ENCODE measurements at regions not wholly inside any gene's neighbourhood (a gene's known extent, or its start where the extent isn't known, plus 50 kb on each side); places are given as distances from the start of the nearest gene placed in this dataset.

- intact Hi-C loops (cut with DNase I), result no loop called here
- ATAC-seq (no peak), DNase-seq (ENCODE audit: low spot score) (no peak)
Measured at GRCh38 chr4:100591161-100591876, 73.5 kb upstream of the EMCN start.

- intact Hi-C loops (cut with DNase I), result no loop called here
- ATAC-seq (no peak), DNase-seq (ENCODE audit: low spot score) (no peak)
Measured at GRCh38 chr4:100590325-100590724, 72.5 kb upstream of the EMCN start.

GRCh38 chr4:100588076-100588475 is 70.3 kb upstream of the EMCN start:
- no peak for ATAC-seq
- intact Hi-C loops (cut with DNase I), result no loop called here

GRCh38 chr4:100582146-100582545 is 64.3 kb upstream of the EMCN start:
- DNase-seq (ENCODE audit: low spot score) (no peak), ATAC-seq (no peak)
- intact Hi-C loops (cut with DNase I), result no loop called here

More at GRCh38 chr4:100588076-100588475, 70.3 kb upstream of the EMCN start:
- no peak for DNase-seq (ENCODE audit: low spot score)

- intact Hi-C loops (cut with DNase I), result no loop called here
- ATAC-seq, result no peak
- no peak for DNase-seq (ENCODE audit: low spot score)
Measured at GRCh38 chr4:100581337-100581736, 63.5 kb upstream of the EMCN start.

- intact Hi-C loops (cut with DNase I), result no loop called here
- DNase-seq (ENCODE audit: low spot score) (no peak), ATAC-seq (no peak)
Measured at GRCh38 chr4:100576570-100576969, 58.7 kb upstream of the EMCN start.

- intact Hi-C loops (cut with DNase I), result no loop called here
- ATAC-seq (no peak), DNase-seq (ENCODE audit: low spot score) (no peak)
Measured at GRCh38 chr4:100574607-100575006, 56.8 kb upstream of the EMCN start.

GRCh38 chr4:100569196-100569595 is 51.4 kb upstream of the EMCN start:
- no peak for DNase-seq (ENCODE audit: low spot score)
- no peak for ATAC-seq
- intact Hi-C loops (cut with DNase I), result no loop called here

All from sciatic nerve (tissue), 2 donors.